Spleen (tissue), 11 donors: ENCODE measurements at regions not wholly inside any gene's neighbourhood (a gene's known extent, or its start where the extent isn't known, plus 50 kb on each side); places are given as distances from the start of the nearest gene placed in this dataset.

Experiments used
- DNase-seq: peaks from one replicate; pipeline ENCODE4 v3.0.0-alpha.2; 2020
- H3K27ac ChIP-seq, 8 donors: fragments of 200-600 bp; sonication (generic) in 7 of 8; 1 replicate in 4 of 8; 2 replicates in 4 of 8; pipeline versions ENCODE4 v1.5.0 to v1.8.0; 2016 to 2021; ENCODE audit warnings: inconsistent platforms in 4 of 8, mild to moderate bottlenecking in 4 of 8, moderate library complexity in 1 of 8
- H3K27me3 ChIP-seq, 7 donors: fragments of 200-600 bp; sonication (generic) in 6 of 7; replicated peaks in 1 of 7; 1 replicate in 4 of 7; 2 replicates in 3 of 7; pipeline versions ENCODE4 v1.5.0 to v1.8.0; 2016 to 2021; ENCODE audit warnings: inconsistent platforms in 3 of 7, mild to moderate bottlenecking in 1 of 7
- H3K36me3 ChIP-seq, 6 donors: fragments of 200-600 bp; sonication (generic) in 5 of 6; 1 replicate in 4 of 6; 2 replicates in 2 of 6; pipeline versions ENCODE4 v1.5.0 to v1.8.0; 2016 to 2021; ENCODE audit warnings: inconsistent platforms in 2 of 6
- H3K4me1 ChIP-seq, 6 donors: fragments of 200-600 bp; sonication (generic) in 5 of 6; 1 replicate in 3 of 6; 2 replicates in 3 of 6; pipeline versions ENCODE4 v1.5.0 to v1.8.0; 2016 to 2021; ENCODE audit warnings: inconsistent platforms in 3 of 6
- H3K4me3 ChIP-seq, 8 donors: fragments of 200-600 bp; sonication (generic) in 7 of 8; 1 replicate in 4 of 8; 2 replicates in 4 of 8; pipeline versions ENCODE4 v1.5.0 to v1.8.0; 2016 to 2021; ENCODE audit warnings: inconsistent platforms in 4 of 8, mild to moderate bottlenecking in 4 of 8, moderate library complexity in 2 of 8
- H3K9me3 ChIP-seq, 8 donors: fragments of 200-600 bp; sonication (generic) in 7 of 8; 1 replicate in 4 of 8; 2 replicates in 4 of 8; pipeline versions ENCODE4 v1.5.0 to v1.8.0; 2016 to 2021; ENCODE audit warnings: inconsistent platforms in 4 of 8
- CTCF ChIP-seq, 11 experiments: fragments of 200-600 bp in 7 of 11; fragments of 450-650 bp in 4 of 11; sonication (generic) in 4 of 11; IDR thresholded peaks in 8 of 11; conservative IDR thresholded peaks in 3 of 11; 1 replicate in 7 of 11; 2 replicates in 4 of 11; pipeline versions ENCODE4 v1.4.0 to v1.8.0; 2016 to 2021; ENCODE audit warnings: antibody characterized with exemption in 11 of 11, inconsistent platforms in 4 of 11, mild to moderate bottlenecking in 1 of 11
- POLR2A ChIP-seq, 3 donors: fragments of 450-650 bp; IDR thresholded peaks; one replicate each; pipeline ENCODE4 v1.5.1; 2017; ENCODE audit warnings: antibody characterized with exemption in 3 of 3, mild to moderate bottlenecking in 1 of 3
- POLR2AphosphoS5 ChIP-seq, 3 donors: sonication (generic); formaldehyde crosslinking; IDR thresholded peaks; one replicate each; pipeline ENCODE4 v1.5.1; 2017; ENCODE audit warnings: antibody characterized with exemption in 3 of 3
- WGBS, 5 donors: extraction: QIAGEN DNeasy Blood & Tissue Kit in 3 of 5; methylation state at CpG; one replicate each; pipeline versions ENCODE4 v1.1.5 to v1.1.7; 2013 to 2018; 5-methylcytosine and 5-hydroxymethylcytosine counted together
- intact Hi-C: fragments of 100-400 bp; cut with DNase I; formaldehyde crosslinking; loops from one replicate; pipeline ENCODE4 v1.15.0; 2023; ENCODE audit warnings: low total_unique reads
- donor health status: healthy with polysubstance abuse.
- donor health status: DM: no; HTN: no; CAD: no; lungs with moderate emphysema.
- donor health status: DM: no; HTN: no; CAD: no.
- donor health status: Bipolar disorder and iron deficiency.
- donor health status: healthy.
- donor health status: DM: no; HTN: no; CAD: no.
- donor health status: DM: yes; HTN: yes; CAD: no.

- H3K9me3 ChIP-seq, result peaks cover 0 to 30% (median 6%) of the 10 kb centered on the region in 8 donors
- no peak for DNase-seq
- intact Hi-C loops, result no loop called here
- no peaks in the 10 kb centered on the region for H3K36me3 ChIP-seq
- TF ChIP-seq CTCF (IDR thresholded peaks at IDR 0.05 in 8 of 11, conservative IDR thresholded peaks at IDR 0.05 in 3 of 11), result no peak
- no peak for TF ChIP-seq POLR2AphosphoS5 (IDR thresholded peaks at IDR 0.05)
- TF ChIP-seq POLR2A (IDR thresholded peaks at IDR 0.05), result no peak
- H3K27me3 ChIP-seq, result no peaks in the 10 kb centered on the region
- 47 to 59% (median 56%) methylated on average over 2 of the region's 2 CpGs for WGBS, 5 donors
- H3K4me3 ChIP-seq, result no peak overlapping the region
- no peak overlapping the region for H3K27ac ChIP-seq
- no peaks in the 10 kb centered on the region for H3K4me1 ChIP-seq
These were observed 860.0 kb downstream of the QKI start for GRCh38 chr6:164274493-164274892.

- intact Hi-C loops, result no loop called here
- TF ChIP-seq POLR2A (IDR thresholded peaks at IDR 0.05) (no peak), CTCF (IDR thresholded peaks at IDR 0.05 in 8 of 11, conservative IDR thresholded peaks at IDR 0.05 in 3 of 11) (no peak), POLR2AphosphoS5 (IDR thresholded peaks at IDR 0.05) (no peak)
- Histone ChIP-seq H3K27me3 (no peaks in the 10 kb centered on the region), H3K27ac (no peak overlapping the region), H3K4me1 (no peaks in the 10 kb centered on the region), H3K9me3 (peaks cover 0 to 22% (median 6%) of the 10 kb centered on the region in 8 donors), H3K36me3 (no peaks in the 10 kb centered on the region), H3K4me3 (no peak overlapping the region)
- 65 to 91% (median 70%) methylated on average over 3 of the region's 3 CpGs for WGBS, 5 donors
- no peak for DNase-seq
These were observed 859.0 kb downstream of the QKI start for GRCh38 chr6:164273491-164273890.

GRCh38 chr6:164266851-164267250 lies 852.3 kb downstream of the QKI start:
- Histone ChIP-seq H3K27me3 (no peaks in the 10 kb centered on the region), H3K4me3 (no peak overlapping the region), H3K9me3 (peaks cover 0 to 4% (median 0%) of the 10 kb centered on the region in 8 donors), H3K27ac (no peak overlapping the region), H3K36me3 (no peaks in the 10 kb centered on the region), H3K4me1 (no peaks in the 10 kb centered on the region)
- DNase-seq, result no peak
- WGBS, 5 donors, result 67 to 80% (median 70%) methylated on average over 3 of the region's 3 CpGs
- intact Hi-C loops, result no loop called here
- TF ChIP-seq POLR2AphosphoS5 (IDR thresholded peaks at IDR 0.05), result no peak
- no peak for TF ChIP-seq POLR2A (IDR thresholded peaks at IDR 0.05)
- TF ChIP-seq CTCF (IDR thresholded peaks at IDR 0.05 in 8 of 11, conservative IDR thresholded peaks at IDR 0.05 in 3 of 11), result no peak

- Histone ChIP-seq H3K9me3 (peaks cover 0 to 7% (median 0%) of the 10 kb centered on the region in 8 donors), H3K27ac (no peak overlapping the region), H3K36me3 (no peaks in the 10 kb centered on the region), H3K27me3 (no peaks in the 10 kb centered on the region), H3K4me3 (no peak overlapping the region), H3K4me1 (no peaks in the 10 kb centered on the region)
- intact Hi-C loops, result no loop called here
- 84 to 94% (median 90%) methylated on average over 5 of the region's 5 CpGs for WGBS, 5 donors
- DNase-seq, result no peak
- no peak for TF ChIP-seq POLR2A (IDR thresholded peaks at IDR 0.05)
- no peak for TF ChIP-seq CTCF (IDR thresholded peaks at IDR 0.05 in 8 of 11, conservative IDR thresholded peaks at IDR 0.05 in 3 of 11)
- no peak for TF ChIP-seq POLR2AphosphoS5 (IDR thresholded peaks at IDR 0.05)
These were observed 847.8 kb downstream of the QKI start for GRCh38 chr6:164262348-164262747.
